ENCODE measurements at regions not wholly inside any gene's neighbourhood (a gene's known extent, or its start where the extent isn't known, plus 50 kb on each side); places are given as distances from the start of the nearest gene placed in this dataset.

- TF ChIP-seq MXI1 (conservative IDR thresholded peaks at IDR 0.05; ENCODE audit: poor library complexity, severe bottlenecking): no peak
- no peak for TF ChIP-seq CTCF (IDR thresholded peaks at IDR 0.05; ENCODE audit: poor library complexity, severe bottlenecking)
- TF ChIP-seq EZH2 (IDR thresholded peaks at IDR 0.05; ENCODE audit: borderline replicate concordance, insufficient read depth, low read length, poor library complexity, severe bottlenecking): no peak
- TF ChIP-seq, protein P1, sequence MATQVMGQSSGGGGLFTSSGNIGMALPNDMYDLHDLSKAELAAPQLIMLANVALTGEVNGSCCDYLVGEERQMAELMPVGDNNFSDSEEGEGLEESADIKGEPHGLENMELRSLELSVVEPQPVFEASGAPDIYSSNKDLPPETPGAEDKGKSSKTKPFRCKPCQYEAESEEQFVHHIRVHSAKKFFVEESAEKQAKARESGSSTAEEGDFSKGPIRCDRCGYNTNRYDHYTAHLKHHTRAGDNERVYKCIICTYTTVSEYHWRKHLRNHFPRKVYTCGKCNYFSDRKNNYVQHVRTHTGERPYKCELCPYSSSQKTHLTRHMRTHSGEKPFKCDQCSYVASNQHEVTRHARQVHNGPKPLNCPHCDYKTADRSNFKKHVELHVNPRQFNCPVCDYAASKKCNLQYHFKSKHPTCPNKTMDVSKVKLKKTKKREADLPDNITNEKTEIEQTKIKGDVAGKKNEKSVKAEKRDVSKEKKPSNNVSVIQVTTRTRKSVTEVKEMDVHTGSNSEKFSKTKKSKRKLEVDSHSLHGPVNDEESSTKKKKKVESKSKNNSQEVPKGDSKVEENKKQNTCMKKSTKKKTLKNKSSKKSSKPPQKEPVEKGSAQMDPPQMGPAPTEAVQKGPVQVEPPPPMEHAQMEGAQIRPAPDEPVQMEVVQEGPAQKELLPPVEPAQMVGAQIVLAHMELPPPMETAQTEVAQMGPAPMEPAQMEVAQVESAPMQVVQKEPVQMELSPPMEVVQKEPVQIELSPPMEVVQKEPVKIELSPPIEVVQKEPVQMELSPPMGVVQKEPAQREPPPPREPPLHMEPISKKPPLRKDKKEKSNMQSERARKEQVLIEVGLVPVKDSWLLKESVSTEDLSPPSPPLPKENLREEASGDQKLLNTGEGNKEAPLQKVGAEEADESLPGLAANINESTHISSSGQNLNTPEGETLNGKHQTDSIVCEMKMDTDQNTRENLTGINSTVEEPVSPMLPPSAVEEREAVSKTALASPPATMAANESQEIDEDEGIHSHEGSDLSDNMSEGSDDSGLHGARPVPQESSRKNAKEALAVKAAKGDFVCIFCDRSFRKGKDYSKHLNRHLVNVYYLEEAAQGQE (IDR thresholded peaks at IDR 0.05; ENCODE audit: borderline replicate concordance): no peak
- no peak for TF ChIP-seq EP300 (conservative IDR thresholded peaks at IDR 0.05; ENCODE audit: poor library complexity, severe bottlenecking)
These were observed 71.3 kb downstream of the MDH1 start for GRCh38 chr2:63660060-63660459.

Measured in neural cell (in vitro differentiated cells).